Adrenal gland (tissue), 5 donors: ENCODE measurements at regions not wholly inside any gene's neighbourhood (a gene's known extent, or its start where the extent isn't known, plus 50 kb on each side); places are given as distances from the start of the nearest gene placed in this dataset.

Experiments
- POLR2A ChIP-seq, 2 donors: fragments of 450-650 bp; IDR thresholded peaks; one replicate each; pipeline ENCODE4 v1.6.1; 2017; ENCODE audit warnings: antibody characterized with exemption in 2 of 2, mild to moderate bottlenecking in 2 of 2, moderate library complexity in 1 of 2
- TF ChIP-seq, protein P1 (sequence below), 6 experiments: fragments of 450-650 bp in 4 of 6; fragments of 200-600 bp in 2 of 6; sonication (generic) in 1 of 6; IDR thresholded peaks; 1 replicate in 5 of 6; 2 replicates in 1 of 6; pipeline versions ENCODE4 v1.5.1 to v1.8.0; 2016 to 2021; ENCODE audit warnings: antibody characterized with exemption in 6 of 6, mild to moderate bottlenecking in 2 of 6, moderate library complexity in 1 of 6
- donor health status: DM: no; HTN: no; CAD: no.

- TF ChIP-seq, protein P1, sequence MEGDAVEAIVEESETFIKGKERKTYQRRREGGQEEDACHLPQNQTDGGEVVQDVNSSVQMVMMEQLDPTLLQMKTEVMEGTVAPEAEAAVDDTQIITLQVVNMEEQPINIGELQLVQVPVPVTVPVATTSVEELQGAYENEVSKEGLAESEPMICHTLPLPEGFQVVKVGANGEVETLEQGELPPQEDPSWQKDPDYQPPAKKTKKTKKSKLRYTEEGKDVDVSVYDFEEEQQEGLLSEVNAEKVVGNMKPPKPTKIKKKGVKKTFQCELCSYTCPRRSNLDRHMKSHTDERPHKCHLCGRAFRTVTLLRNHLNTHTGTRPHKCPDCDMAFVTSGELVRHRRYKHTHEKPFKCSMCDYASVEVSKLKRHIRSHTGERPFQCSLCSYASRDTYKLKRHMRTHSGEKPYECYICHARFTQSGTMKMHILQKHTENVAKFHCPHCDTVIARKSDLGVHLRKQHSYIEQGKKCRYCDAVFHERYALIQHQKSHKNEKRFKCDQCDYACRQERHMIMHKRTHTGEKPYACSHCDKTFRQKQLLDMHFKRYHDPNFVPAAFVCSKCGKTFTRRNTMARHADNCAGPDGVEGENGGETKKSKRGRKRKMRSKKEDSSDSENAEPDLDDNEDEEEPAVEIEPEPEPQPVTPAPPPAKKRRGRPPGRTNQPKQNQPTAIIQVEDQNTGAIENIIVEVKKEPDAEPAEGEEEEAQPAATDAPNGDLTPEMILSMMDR (IDR thresholded peaks at IDR 0.05) = no peak
- TF ChIP-seq POLR2A (IDR thresholded peaks at IDR 0.05) = no peak
Measured at GRCh38 chr13:90412980-90413379, 934.5 kb upstream of the MIR17HG start.
